Hepatocyte (in vitro differentiated cells): ENCODE measurements at regions not wholly inside any gene's neighbourhood (a gene's known extent, or its start where the extent isn't known, plus 50 kb on each side); places are given as distances from the start of the nearest gene placed in this dataset.
"Not testable (repeated sequence)": the region's sequence is repeated elsewhere in the genome, so short reads cannot be mapped to it uniquely, and the experiment has no call there.

Experiments used
- EZH2 ChIP-seq: fragments of 200-600 bp; sonication (generic); IDR thresholded peaks from 2 replicates; pipeline ENCODE4 v1.6.1; 2016; ENCODE audit warnings: antibody characterized with exemption, mild to moderate bottlenecking, borderline replicate concordance
- TF ChIP-seq, protein P1 (sequence below): fragments of 200-600 bp; sonication (generic); IDR thresholded peaks from 2 replicates; pipeline ENCODE4 v1.5.1; 2016; ENCODE audit warnings: antibody characterized with exemption, mild to moderate bottlenecking; ENCODE audit not compliant: poor library complexity

DNA sequence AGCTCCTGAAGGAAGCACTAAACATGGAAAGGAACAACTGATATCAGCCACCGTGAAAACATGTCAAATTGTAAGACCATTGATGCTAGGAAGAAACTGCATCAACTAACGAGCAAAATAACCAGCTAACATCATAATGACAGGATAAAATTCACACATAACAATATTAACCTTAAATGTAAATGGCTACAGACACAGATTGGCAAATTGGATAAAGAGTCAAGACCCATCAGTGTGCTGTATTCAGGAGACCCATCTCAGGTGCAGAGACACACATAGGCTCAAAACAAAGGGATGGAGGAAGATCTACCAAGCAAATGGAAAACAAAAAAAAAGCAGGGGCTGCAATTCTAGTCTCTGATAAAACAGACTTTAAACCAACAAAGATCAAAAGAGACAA, 67.4 kb upstream of the ZNF30 start:
- TF ChIP-seq, protein P1, sequence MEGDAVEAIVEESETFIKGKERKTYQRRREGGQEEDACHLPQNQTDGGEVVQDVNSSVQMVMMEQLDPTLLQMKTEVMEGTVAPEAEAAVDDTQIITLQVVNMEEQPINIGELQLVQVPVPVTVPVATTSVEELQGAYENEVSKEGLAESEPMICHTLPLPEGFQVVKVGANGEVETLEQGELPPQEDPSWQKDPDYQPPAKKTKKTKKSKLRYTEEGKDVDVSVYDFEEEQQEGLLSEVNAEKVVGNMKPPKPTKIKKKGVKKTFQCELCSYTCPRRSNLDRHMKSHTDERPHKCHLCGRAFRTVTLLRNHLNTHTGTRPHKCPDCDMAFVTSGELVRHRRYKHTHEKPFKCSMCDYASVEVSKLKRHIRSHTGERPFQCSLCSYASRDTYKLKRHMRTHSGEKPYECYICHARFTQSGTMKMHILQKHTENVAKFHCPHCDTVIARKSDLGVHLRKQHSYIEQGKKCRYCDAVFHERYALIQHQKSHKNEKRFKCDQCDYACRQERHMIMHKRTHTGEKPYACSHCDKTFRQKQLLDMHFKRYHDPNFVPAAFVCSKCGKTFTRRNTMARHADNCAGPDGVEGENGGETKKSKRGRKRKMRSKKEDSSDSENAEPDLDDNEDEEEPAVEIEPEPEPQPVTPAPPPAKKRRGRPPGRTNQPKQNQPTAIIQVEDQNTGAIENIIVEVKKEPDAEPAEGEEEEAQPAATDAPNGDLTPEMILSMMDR, result not testable (repeated sequence)
- not testable (repeated sequence) for TF ChIP-seq EZH2
